ENCODE measurements at regions not wholly inside any gene's neighbourhood (a gene's known extent, or its start where the extent isn't known, plus 50 kb on each side); places are given as distances from the start of the nearest gene placed in this dataset.

DNA sequence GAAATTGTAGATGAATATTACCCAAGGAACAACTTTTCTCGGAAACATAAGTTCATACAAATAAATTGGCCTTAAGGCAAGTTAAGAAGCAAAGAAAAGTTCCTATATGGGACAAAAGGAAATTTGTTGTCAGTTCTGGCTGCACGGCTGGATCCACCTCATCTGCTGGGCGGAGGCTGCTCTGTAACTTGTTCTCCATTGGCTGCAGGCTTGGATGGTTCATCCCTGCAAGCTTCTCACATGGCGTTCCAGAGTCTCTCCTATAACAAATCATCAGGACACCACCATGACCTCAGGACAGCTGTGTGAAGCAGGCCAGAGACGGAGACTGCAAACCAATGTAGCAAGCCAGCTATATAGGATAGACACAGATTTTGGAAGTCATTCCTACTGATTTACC lies 81.4 kb upstream of the DAB2 start:
- DNase-seq (ENCODE audit: low read depth) = no peak
- no peak for TF ChIP-seq CTCF (IDR thresholded peaks at IDR 0.05; ENCODE audit: insufficient read depth, low read length, poor library complexity, severe bottlenecking)
- H3K27me3 ChIP-seq (ENCODE audit: control insufficient read depth, insufficient read depth, low read length) = no peaks in the 10 kb centered on the region
- no peak overlapping the region for H3K4me3 ChIP-seq (ENCODE audit: low read depth, low read length)
- H3K36me3 ChIP-seq (ENCODE audit: control insufficient read depth, insufficient read depth, low read length) = no peaks in the 10 kb centered on the region

DNA sequence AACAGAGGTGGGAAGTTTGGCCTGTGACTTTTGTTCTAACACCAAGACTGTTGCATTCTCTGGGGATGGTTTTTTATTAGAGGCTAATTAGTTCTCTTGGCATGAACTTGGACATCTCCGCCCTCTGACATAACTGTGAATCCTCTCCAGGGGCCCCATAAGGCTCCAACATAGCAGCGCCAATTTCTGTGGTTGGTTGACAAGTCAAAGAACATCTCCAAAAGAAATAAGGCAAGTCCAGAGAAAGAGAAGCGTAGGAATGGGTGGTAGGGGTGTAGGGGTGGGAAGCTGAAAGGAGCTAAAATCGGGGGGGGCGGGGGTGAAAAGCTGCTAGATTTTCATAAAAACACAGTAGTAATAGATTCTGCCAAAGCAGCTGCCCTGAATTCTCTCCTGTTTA lies 81.0 kb upstream of the DAB2 start:
- H3K4me3 ChIP-seq (ENCODE audit: low read depth, low read length) = no peak overlapping the region
- no peak for TF ChIP-seq CTCF (IDR thresholded peaks at IDR 0.05; ENCODE audit: insufficient read depth, low read length, poor library complexity, severe bottlenecking)
- no peaks in the 10 kb centered on the region for H3K27me3 ChIP-seq (ENCODE audit: control insufficient read depth, insufficient read depth, low read length)
- no peak for DNase-seq (ENCODE audit: low read depth)
- no peaks in the 10 kb centered on the region for H3K36me3 ChIP-seq (ENCODE audit: control insufficient read depth, insufficient read depth, low read length)

DNA sequence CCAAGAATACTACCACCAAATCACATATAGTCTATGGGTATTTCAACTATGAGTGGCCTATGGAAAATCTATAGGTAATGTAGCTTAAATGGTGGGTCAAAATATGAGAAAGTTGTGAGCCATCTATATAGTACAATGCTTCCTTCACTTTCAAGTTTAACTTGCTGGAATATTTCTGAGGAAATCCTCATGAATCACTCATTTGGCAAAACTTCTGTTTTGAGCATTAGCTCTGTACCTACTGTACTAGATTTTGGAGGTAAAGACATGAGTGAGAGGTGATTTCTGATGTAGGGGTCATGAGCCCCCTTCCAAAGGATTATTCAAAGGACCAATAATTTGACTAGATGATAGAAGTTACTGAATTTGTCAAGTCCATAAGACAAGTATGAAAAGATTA lies 80.6 kb upstream of the DAB2 start:
- no peaks in the 10 kb centered on the region for H3K36me3 ChIP-seq (ENCODE audit: control insufficient read depth, insufficient read depth, low read length)
- no peak for DNase-seq (ENCODE audit: low read depth)
- no peak for TF ChIP-seq CTCF (IDR thresholded peaks at IDR 0.05; ENCODE audit: insufficient read depth, low read length, poor library complexity, severe bottlenecking)
- H3K4me3 ChIP-seq (ENCODE audit: low read depth, low read length) = no peak overlapping the region
- H3K27me3 ChIP-seq (ENCODE audit: control insufficient read depth, insufficient read depth, low read length) = no peaks in the 10 kb centered on the region

DNA sequence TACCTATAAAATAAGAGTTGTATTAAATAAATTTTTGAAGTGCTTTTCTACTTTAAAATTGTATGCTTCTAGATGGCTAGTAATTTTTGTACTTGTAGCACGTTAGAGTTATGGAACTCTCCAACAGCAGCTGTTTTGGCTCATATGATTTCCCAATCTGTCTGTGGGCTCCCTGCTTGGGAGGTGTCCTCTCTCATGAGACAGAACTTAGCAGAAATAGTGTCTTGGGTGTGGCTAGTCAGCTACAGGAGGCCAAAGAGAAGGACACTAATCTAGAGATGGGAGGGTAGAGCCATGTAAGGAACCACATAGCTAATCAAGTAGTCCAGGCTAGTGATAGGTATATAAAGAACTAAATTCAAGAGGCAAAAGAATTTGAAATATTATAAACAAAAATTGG lies 78.4 kb upstream of the DAB2 start:
- no peak for DNase-seq (ENCODE audit: low read depth)
- Histone ChIP-seq H3K4me3 (ENCODE audit: low read depth, low read length) (no peak overlapping the region), H3K36me3 (ENCODE audit: control insufficient read depth, insufficient read depth, low read length) (no peaks in the 10 kb centered on the region), H3K27me3 (ENCODE audit: control insufficient read depth, insufficient read depth, low read length) (no peaks in the 10 kb centered on the region)
- no peak for TF ChIP-seq CTCF (IDR thresholded peaks at IDR 0.05; ENCODE audit: insufficient read depth, low read length, poor library complexity, severe bottlenecking)

GRCh38 chr5:39502704-39503103 lies 77.9 kb upstream of the DAB2 start:
- no peak for DNase-seq (ENCODE audit: low read depth)
- TF ChIP-seq CTCF (IDR thresholded peaks at IDR 0.05; ENCODE audit: insufficient read depth, low read length, poor library complexity, severe bottlenecking) = no peak
- H3K27me3 ChIP-seq (ENCODE audit: control insufficient read depth, insufficient read depth, low read length) = no peaks in the 10 kb centered on the region
- H3K4me3 ChIP-seq (ENCODE audit: low read depth, low read length) = no peak overlapping the region
- no peaks in the 10 kb centered on the region for H3K36me3 ChIP-seq (ENCODE audit: control insufficient read depth, insufficient read depth, low read length)

DNA sequence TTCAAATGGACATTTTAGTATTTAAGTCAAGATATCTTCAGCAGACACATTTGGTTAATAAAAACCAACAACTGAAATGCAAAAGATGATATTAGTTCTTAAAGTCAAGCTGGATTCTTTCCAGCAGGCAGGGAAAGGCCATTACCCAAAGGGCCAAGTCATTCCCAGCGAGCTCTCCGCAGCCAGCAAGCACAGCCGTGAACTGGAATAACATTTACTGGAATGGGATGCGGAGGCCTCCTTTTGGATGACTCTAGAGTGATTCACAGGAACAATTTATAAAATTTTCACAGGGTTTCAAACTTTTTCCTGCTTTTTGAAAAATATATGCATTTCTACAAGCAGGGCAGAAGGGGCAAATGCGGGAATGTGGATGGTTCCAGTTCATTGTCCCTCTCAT lies 76.6 kb upstream of the DAB2 start:
- no peak for TF ChIP-seq CTCF (IDR thresholded peaks at IDR 0.05; ENCODE audit: insufficient read depth, low read length, poor library complexity, severe bottlenecking)
- Histone ChIP-seq H3K27me3 (ENCODE audit: control insufficient read depth, insufficient read depth, low read length) (no peaks in the 10 kb centered on the region), H3K36me3 (ENCODE audit: control insufficient read depth, insufficient read depth, low read length) (no peaks in the 10 kb centered on the region), H3K4me3 (ENCODE audit: low read depth, low read length) (no peak overlapping the region)
- DNase-seq (ENCODE audit: low read depth) = no peak

All from kidney epithelial cell (primary cell).